ENCODE measurements at regions not wholly inside any gene's neighbourhood (a gene's known extent, or its start where the extent isn't known, plus 50 kb on each side); places are given as distances from the start of the nearest gene placed in this dataset.

DNA sequence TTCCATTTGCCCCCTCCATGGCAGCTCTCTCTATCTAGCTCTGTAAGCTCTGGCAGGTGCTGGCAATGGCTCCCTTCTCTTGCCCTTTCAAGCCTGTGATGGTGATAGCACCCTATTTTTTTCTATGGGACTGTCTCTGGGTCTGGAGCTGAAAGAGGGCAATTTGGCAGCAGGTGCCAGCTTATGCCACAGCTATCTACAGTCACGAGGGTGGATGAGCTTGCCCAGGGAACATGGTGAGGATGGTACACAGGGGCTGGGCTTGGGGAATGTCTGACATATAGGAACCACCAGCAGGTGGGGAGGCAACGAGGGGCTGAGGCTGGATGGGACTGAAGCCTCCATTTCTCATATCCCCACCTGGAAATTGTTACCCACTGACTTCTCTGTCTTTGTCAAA lies 175.4 kb upstream of the SYT13 start:
- TF ChIP-seq, protein P1, sequence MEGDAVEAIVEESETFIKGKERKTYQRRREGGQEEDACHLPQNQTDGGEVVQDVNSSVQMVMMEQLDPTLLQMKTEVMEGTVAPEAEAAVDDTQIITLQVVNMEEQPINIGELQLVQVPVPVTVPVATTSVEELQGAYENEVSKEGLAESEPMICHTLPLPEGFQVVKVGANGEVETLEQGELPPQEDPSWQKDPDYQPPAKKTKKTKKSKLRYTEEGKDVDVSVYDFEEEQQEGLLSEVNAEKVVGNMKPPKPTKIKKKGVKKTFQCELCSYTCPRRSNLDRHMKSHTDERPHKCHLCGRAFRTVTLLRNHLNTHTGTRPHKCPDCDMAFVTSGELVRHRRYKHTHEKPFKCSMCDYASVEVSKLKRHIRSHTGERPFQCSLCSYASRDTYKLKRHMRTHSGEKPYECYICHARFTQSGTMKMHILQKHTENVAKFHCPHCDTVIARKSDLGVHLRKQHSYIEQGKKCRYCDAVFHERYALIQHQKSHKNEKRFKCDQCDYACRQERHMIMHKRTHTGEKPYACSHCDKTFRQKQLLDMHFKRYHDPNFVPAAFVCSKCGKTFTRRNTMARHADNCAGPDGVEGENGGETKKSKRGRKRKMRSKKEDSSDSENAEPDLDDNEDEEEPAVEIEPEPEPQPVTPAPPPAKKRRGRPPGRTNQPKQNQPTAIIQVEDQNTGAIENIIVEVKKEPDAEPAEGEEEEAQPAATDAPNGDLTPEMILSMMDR (conservative IDR thresholded peaks at IDR 0.05), result no peak
- TF ChIP-seq ZFX (IDR thresholded peaks at IDR 0.05), result no peak

All from C4-2B (cell line).